RWPE2 (cell line): ENCODE measurements at regions not wholly inside any gene's neighbourhood (a gene's known extent, or its start where the extent isn't known, plus 50 kb on each side); places are given as distances from the start of the nearest gene placed in this dataset.
"Not testable (repeated sequence)": the region's sequence is repeated elsewhere in the genome, so short reads cannot be mapped to it uniquely, and the experiment has no call there.

Source experiments
- ATAC-seq: fragments of 200-7000 bp; cut with Tn5 transposase; 3 replicates; pipeline ENCODE4 v1.9.1; 2021; ENCODE audit warnings: low read depth
- DNase-seq: peaks from one replicate; pipeline ENCODE4 v3.0.0-alpha.2; 2020; ENCODE audit warnings: low spot score
- H3K27ac ChIP-seq: fragments of 450-650 bp; 2 replicates; pipeline ENCODE4 v1.5.1; 2017; ENCODE audit warnings: mild to moderate bottlenecking; ENCODE audit not compliant: poor library complexity, severe bottlenecking
- H3K27me3 ChIP-seq: fragments of 250-450 bp; sonication (Bioruptor Pico); 2 replicates; pipeline ENCODE4 v1.5.1; 2021; ENCODE audit warnings: mild to moderate bottlenecking, moderate library complexity; ENCODE audit not compliant: insufficient read depth, poor library complexity, severe bottlenecking
- H3K36me3 ChIP-seq: fragments of 250-450 bp; sonication (Bioruptor Pico); 2 replicates; pipeline ENCODE4 v1.5.1; 2020; ENCODE audit warnings: low read depth, mild to moderate bottlenecking, moderate library complexity
- H3K4me1 ChIP-seq: fragments of 250-450 bp; sonication (Bioruptor Pico); 2 replicates; pipeline ENCODE4 v1.5.1; 2021; ENCODE audit warnings: mild to moderate bottlenecking, moderate library complexity; ENCODE audit not compliant: insufficient read depth, poor library complexity, severe bottlenecking
- H3K4me3 ChIP-seq: fragments of 250-450 bp; sonication (Bioruptor Pico); 2 replicates; pipeline ENCODE4 v1.5.1; 2021; ENCODE audit warnings: mild to moderate bottlenecking, moderate library complexity; ENCODE audit not compliant: severe bottlenecking
- H3K9me3 ChIP-seq: fragments of 250-450 bp; sonication (Bioruptor Pico); 2 replicates; pipeline ENCODE4 v1.5.1; 2021; ENCODE audit warnings: mild to moderate bottlenecking, moderate library complexity; ENCODE audit not compliant: severe bottlenecking
- CTCF ChIP-seq: fragments of 450-650 bp; IDR thresholded peaks from one replicate; pipeline ENCODE4 v1.5.1; 2017; ENCODE audit warnings: mild to moderate bottlenecking, moderate library complexity; ENCODE audit not compliant: poor library complexity, severe bottlenecking

DNA sequence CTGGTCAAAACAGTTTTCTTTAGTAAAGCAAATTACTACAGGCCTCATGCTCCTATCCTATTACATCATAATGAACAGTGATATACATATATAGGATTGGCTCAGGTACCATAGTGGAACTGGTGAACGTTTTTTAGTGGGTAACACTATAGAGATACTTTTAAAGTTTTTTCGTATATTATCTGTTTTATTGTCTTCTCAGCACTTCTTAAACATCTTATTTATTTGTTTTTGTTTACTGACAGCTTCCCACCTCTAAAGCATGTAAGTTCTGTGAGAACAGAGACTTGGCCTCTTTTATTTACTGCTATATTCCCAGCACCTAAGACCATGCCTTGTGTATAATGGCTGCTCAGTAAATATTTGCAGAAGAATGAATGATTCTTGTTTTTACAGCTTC, 81.1 kb upstream of the PSMA6 start:
- DNase-seq (no peak), ATAC-seq (no peak)
- H3K4me1 ChIP-seq: peaks cover 27% of the 10 kb centered on the region
- H3K9me3 ChIP-seq: no peaks in the 10 kb centered on the region
- H3K36me3 ChIP-seq: no peaks in the 10 kb centered on the region
- no peak overlapping the region for H3K4me3 ChIP-seq
- TF ChIP-seq CTCF: no peak
- H3K27ac ChIP-seq: no peak overlapping the region
- no peaks in the 10 kb centered on the region for H3K27me3 ChIP-seq

GRCh38 chr14:35212471-35213142, 79.6 kb upstream of the PSMA6 start:
- DNase-seq: no peak
- H3K27ac ChIP-seq: peak overlapping the region; percentile 85
- H3K9me3 ChIP-seq: no peaks in the 10 kb centered on the region
- H3K4me1 ChIP-seq: peaks cover 27% of the 10 kb centered on the region
- H3K27me3 ChIP-seq: no peaks in the 10 kb centered on the region
- H3K4me3 ChIP-seq: no peak overlapping the region
- ATAC-seq: no peak
- no peak for TF ChIP-seq CTCF
- 0 out of 2 replicates have a peak, but pooled peaks cover 4% of the 10 kb centered on the region for H3K36me3 ChIP-seq

- no peak overlapping the region for H3K4me3 ChIP-seq
- H3K9me3 ChIP-seq: no peaks in the 10 kb centered on the region
- ATAC-seq: no peak
- no peak for TF ChIP-seq CTCF
- H3K27me3 ChIP-seq: no peaks in the 10 kb centered on the region
- peaks cover 27% of the 10 kb centered on the region for H3K4me1 ChIP-seq
- peak overlapping the region; percentile 85 for H3K27ac ChIP-seq
- H3K36me3 ChIP-seq: 0 out of 2 replicates have a peak, but pooled peaks cover 4% of the 10 kb centered on the region
- no peak for DNase-seq
Observed at GRCh38 chr14:35213143-35213788, 78.9 kb upstream of the PSMA6 start.

GRCh38 chr14:35213869-35214387, 78.3 kb upstream of the PSMA6 start:
- Histone ChIP-seq H3K27ac (peak overlapping the region; percentile 85), H3K4me3 (no peak overlapping the region), H3K4me1 (peaks cover 27% of the 10 kb centered on the region), H3K27me3 (no peaks in the 10 kb centered on the region), H3K9me3 (no peaks in the 10 kb centered on the region), H3K36me3 (peaks cover 4% of the 10 kb centered on the region; the same call in 1 of the 2 replicates)
- DNase-seq (no peak), ATAC-seq (peak; percentile 94)
- no peak for TF ChIP-seq CTCF

- H3K36me3 ChIP-seq, H3K4me3 ChIP-seq, DNase-seq, H3K9me3 ChIP-seq, H3K27me3 ChIP-seq: not testable (repeated sequence)
- H3K27ac ChIP-seq: peak overlapping the region; percentile 85
- peak; percentile 60 for ATAC-seq
- H3K4me1 ChIP-seq: peaks cover 27% of the 10 kb centered on the region
Observed at GRCh38 chr14:35214402-35214801, 77.8 kb upstream of the PSMA6 start.
